ENCODE measurements at regions not wholly inside any gene's neighbourhood (a gene's known extent, or its start where the extent isn't known, plus 50 kb on each side); places are given as distances from the start of the nearest gene placed in this dataset.

GRCh38 chr2:3099145-3099859, 278.3 kb downstream of the EIPR1 start:
- DNase-seq, result no peak

GRCh38 chr2:3098231-3098630, 279.4 kb downstream of the EIPR1 start:
- no peak for DNase-seq

- no peak for DNase-seq
Observed at GRCh38 chr2:3097804-3098203, 279.8 kb downstream of the EIPR1 start.

- DNase-seq, result peak; percentile 28
Observed at GRCh38 chr2:3094999-3095958, 282.3 kb downstream of the EIPR1 start.

GRCh38 chr2:3094318-3094717, 283.3 kb downstream of the EIPR1 start:
- DNase-seq, result no peak

- DNase-seq, result no peak
Observed at GRCh38 chr2:3091696-3092095, 285.9 kb downstream of the EIPR1 start.

- DNase-seq, result no peak
Observed at GRCh38 chr2:3082705-3083104, 294.9 kb downstream of the EIPR1 start.

GRCh38 chr2:3079959-3080948, 297.4 kb downstream of the EIPR1 start:
- DNase-seq, result no peak

- no peak for DNase-seq
Observed at GRCh38 chr2:3079466-3079865, 298.2 kb downstream of the EIPR1 start.

GRCh38 chr2:3078684-3079083, 298.9 kb downstream of the EIPR1 start:
- DNase-seq, result no peak

- DNase-seq, result no peak
Observed at GRCh38 chr2:3076848-3077642, 300.6 kb downstream of the EIPR1 start.

GRCh38 chr2:3075991-3076340, 301.7 kb downstream of the EIPR1 start:
- no peak for DNase-seq

- DNase-seq, result no peak
Observed at GRCh38 chr2:3075316-3075990, 302.2 kb downstream of the EIPR1 start.

GRCh38 chr2:3073704-3074103, 303.9 kb downstream of the EIPR1 start:
- no peak for DNase-seq

- no peak for DNase-seq
Observed at GRCh38 chr2:3073041-3073595, 304.5 kb downstream of the EIPR1 start.

GRCh38 chr2:3071685-3072263, 305.8 kb downstream of the EIPR1 start:
- no peak for DNase-seq

- DNase-seq, result no peak
Observed at GRCh38 chr2:3066831-3067230, 310.8 kb downstream of the EIPR1 start.

- DNase-seq, result no peak
Observed at GRCh38 chr2:3065928-3066327, 311.7 kb downstream of the EIPR1 start.

GRCh38 chr2:3062476-3063260, 314.9 kb downstream of the EIPR1 start:
- no peak for DNase-seq

- DNase-seq, result no peak
Observed at GRCh38 chr2:3060049-3060448, 317.6 kb downstream of the EIPR1 start.
